Fibroblast of skin of right quadriceps (primary cell): ENCODE measurements at regions not wholly inside any gene's neighbourhood (a gene's known extent, or its start where the extent isn't known, plus 50 kb on each side); places are given as distances from the start of the nearest gene placed in this dataset.
"Not testable (repeated sequence)": the region's sequence is repeated elsewhere in the genome, so short reads cannot be mapped to it uniquely, and the experiment has no call there.

ENCODE experiments used
- DNase-seq: peaks from one replicate; pipeline ENCODE4 v3.0.0-alpha.2; 2013

GRCh38 chrX:8105531-8105930, 65.5 kb downstream of the VCX2 start:
- DNase-seq = no peak

- no peak for DNase-seq
Observed at GRCh38 chrX:8103655-8104054, 67.4 kb downstream of the VCX2 start.

GRCh38 chrX:8091510-8091909, 79.6 kb downstream of the VCX2 start:
- DNase-seq = no peak

- no peak for DNase-seq
Observed at GRCh38 chrX:8090906-8091305, 80.2 kb downstream of the VCX2 start.

GRCh38 chrX:8090482-8090881, 80.6 kb downstream of the VCX2 start:
- DNase-seq = no peak

GRCh38 chrX:8089141-8089540, 81.9 kb downstream of the VCX2 start:
- DNase-seq = no peak

GRCh38 chrX:8084006-8084405, 87.1 kb downstream of the VCX2 start:
- peak; percentile 75 for DNase-seq

- DNase-seq = peak; percentile 47
Observed at GRCh38 chrX:8083286-8083685, 87.8 kb downstream of the VCX2 start.

GRCh38 chrX:8075636-8076035, 95.4 kb downstream of the VCX2 start:
- no peak for DNase-seq

GRCh38 chrX:8067754-8068462, 103.2 kb downstream of the VCX2 start:
- DNase-seq = peak; percentile 81

- DNase-seq = no peak
Observed at GRCh38 chrX:8052909-8053308, 118.2 kb downstream of the VCX2 start.

GRCh38 chrX:8049827-8050226, 121.2 kb downstream of the VCX2 start:
- no peak for DNase-seq

- no peak for DNase-seq
Observed at GRCh38 chrX:8048466-8048865, 121.3 kb upstream of the PNPLA4 start.

- DNase-seq = no peak
Observed at GRCh38 chrX:8044947-8045346, 117.7 kb upstream of the PNPLA4 start.

GRCh38 chrX:8043546-8043945, 116.3 kb upstream of the PNPLA4 start:
- no peak for DNase-seq

- no peak for DNase-seq
Observed at GRCh38 chrX:8043121-8043520, 115.9 kb upstream of the PNPLA4 start.

GRCh38 chrX:8042304-8042703, 115.1 kb upstream of the PNPLA4 start:
- no peak for DNase-seq

GRCh38 chrX:8039711-8040110, 112.5 kb upstream of the PNPLA4 start:
- DNase-seq = not testable (repeated sequence)

- no peak for DNase-seq
Observed at GRCh38 chrX:8037593-8038348, 110.6 kb upstream of the PNPLA4 start.

- no peak for DNase-seq
Observed at GRCh38 chrX:8036914-8037313, 109.7 kb upstream of the PNPLA4 start.

- DNase-seq = no peak
Observed at GRCh38 chrX:8034058-8034457, 106.8 kb upstream of the PNPLA4 start.

GRCh38 chrX:8033175-8033574, 106.0 kb upstream of the PNPLA4 start:
- DNase-seq = no peak

GRCh38 chrX:8030361-8030760, 103.1 kb upstream of the PNPLA4 start:
- no peak for DNase-seq

- DNase-seq = no peak
Observed at GRCh38 chrX:8027827-8028226, 100.6 kb upstream of the PNPLA4 start.

- DNase-seq = no peak
Observed at GRCh38 chrX:8025705-8026104, 98.5 kb upstream of the PNPLA4 start.
